PC-3 (cell line): ENCODE measurements at regions not wholly inside any gene's neighbourhood (a gene's known extent, or its start where the extent isn't known, plus 50 kb on each side); places are given as distances from the start of the nearest gene placed in this dataset.

ENCODE experiments used
- ATAC-seq: fragments of 200-7000 bp; cut with Tn5 transposase; 2 replicates; pipeline ENCODE4 v1.9.1; 2020; ENCODE audit warnings: mild to moderate bottlenecking, moderate library complexity
- BruUV-seq: library from RNA; stranded (reverse); fragments of 400-500 nt; replicated peaks from 2 replicates; lab custom pipeline; 2021; lab: Mats Ljungman, UMichigan
- CTCF ChIA-PET: fragments of 300-600 bp; sonication (Branson Sonifier 250); formaldehyde crosslinking; loops from one replicate; lab custom pipeline; 2022; ENCODE audit warnings: antibody characterized with exemption; lab: Charles Lee
- POLR2A ChIA-PET: fragments of 300-600 bp; sonication (Branson Sonifier 250); formaldehyde crosslinking; loops from one replicate; lab custom pipeline; 2022; ENCODE audit warnings: antibody characterized with exemption; ENCODE audit not compliant: unreplicated experiment; lab: Charles Lee
- DNase-seq: peaks from one replicate; pipeline ENCODE4 v3.0.0-alpha.2; 2015
- H2AFZ ChIP-seq: fragments of 300-600 bp; sonication (generic); 2 replicates; pipeline ENCODE4 v1.6.0; 2016; ENCODE audit warnings: antibody characterized with exemption, low read length
- H3F3A ChIP-seq: fragments of 300-600 bp; sonication (generic); one replicate; pipeline ENCODE4 v1.6.0; 2017; ENCODE audit warnings: antibody characterized with exemption, low read length, control low read depth, mild to moderate bottlenecking; ENCODE audit not compliant: unreplicated experiment
- H3K27ac ChIP-seq: fragments of 300-600 bp; sonication (generic); 2 replicates; pipeline ENCODE4 v1.5.1; 2016; ENCODE audit warnings: mild to moderate bottlenecking, low read length
- H3K27me3 ChIP-seq: fragments of 300-600 bp; sonication (generic); 2 replicates; pipeline ENCODE4 v1.6.1; 2016; ENCODE audit warnings: low read length, mixed read lengths
- H3K36me3 ChIP-seq: fragments of 300-600 bp; sonication (generic); 2 replicates; pipeline ENCODE4 v1.6.1; 2016; ENCODE audit warnings: low read depth, mixed run types, low read length, mixed read lengths
- H3K4me1 ChIP-seq: fragments of 300-600 bp; sonication (generic); 2 replicates; pipeline ENCODE4 v1.5.1; 2016; ENCODE audit warnings: low read length; ENCODE audit not compliant: insufficient read depth
- H3K4me2 ChIP-seq: fragments of 300-600 bp; sonication (generic); 2 replicates; pipeline ENCODE4 v1.6.0; 2016; ENCODE audit warnings: low read length
- H3K4me3 ChIP-seq: fragments of 300-600 bp; sonication (generic); 2 replicates; pipeline ENCODE4 v1.5.1; 2016; ENCODE audit warnings: mild to moderate bottlenecking, low read length, mixed read lengths
- H3K79me2 ChIP-seq: fragments of 300-600 bp; sonication (generic); 2 replicates; pipeline ENCODE4 v1.6.1; 2017; ENCODE audit warnings: low read length, mixed read lengths
- H3K9ac ChIP-seq: fragments of 300-600 bp; sonication (generic); 2 replicates; pipeline ENCODE4 v1.6.0; 2016; ENCODE audit warnings: mild to moderate bottlenecking, low read length
- H3K9me2 ChIP-seq: fragments of 300-600 bp; sonication (generic); replicated peaks from 2 replicates; pipeline ENCODE4 v1.6.1; 2016; ENCODE audit warnings: mixed run types, low read length, mixed read lengths
- H3K9me3 ChIP-seq: fragments of 300-600 bp; sonication (generic); 2 replicates; pipeline ENCODE4 v1.6.1; 2016; ENCODE audit warnings: low read length, mixed read lengths
- H4K20me1 ChIP-seq: fragments of 300-600 bp; sonication (generic); 2 replicates; pipeline ENCODE4 v1.6.1; 2016; ENCODE audit warnings: low read length, mixed read lengths
- CTCF ChIP-seq: fragments of 300-600 bp; sonication (generic); conservative IDR thresholded peaks from 2 replicates; pipeline ENCODE4 v1.5.1; 2017; ENCODE audit warnings: antibody characterized with exemption, low read depth, mild to moderate bottlenecking, low read length
- EZH2 ChIP-seq: fragments of 300-600 bp; sonication (generic); IDR thresholded peaks from one replicate; pipeline ENCODE4 v1.6.1; 2017; ENCODE audit warnings: antibody characterized with exemption, mild to moderate bottlenecking, low read length; ENCODE audit not compliant: unreplicated experiment
- EZH2phosphoT487 ChIP-seq: fragments of 300-600 bp; sonication (generic); IDR thresholded peaks from 2 replicates; pipeline ENCODE4 v1.6.1; 2018; ENCODE audit warnings: mild to moderate bottlenecking, antibody characterized with exemption, low read length, borderline replicate concordance
- intact Hi-C: fragments of 100-400 bp; cut with micrococcal nuclease; formaldehyde crosslinking; loops from 2 replicates; pipeline ENCODE4 v1.9.0; 2023

- no peak overlapping the region for H3K9ac ChIP-seq
- ATAC-seq = no peak
- H4K20me1 ChIP-seq = no peaks in the 10 kb centered on the region
- ChIA-PET POLR2A (interaction anchor here (0.7 kb wide), 1 partner anchor 44 kb away, joined by 3 read pairs; no protein-coding TSS in a partner anchor), CTCF (interaction anchor here (1.2 kb wide), 1 partner anchor 1089 kb away, joined by 17 read pairs; no protein-coding TSS in a partner anchor)
- no peaks in the 10 kb centered on the region for H3K4me1 ChIP-seq
- no peak for TF ChIP-seq CTCF
- no peak for TF ChIP-seq EZH2
- TF ChIP-seq EZH2phosphoT487 = no peak
- H2AFZ ChIP-seq = 0 out of 2 replicates have a peak overlapping the region, but pooled peaks have one; percentile 7
- intact Hi-C loops = no loop called here
- no peaks in the 10 kb centered on the region for H3K9me3 ChIP-seq
- H3K27me3 ChIP-seq = 0 out of 2 replicates have a peak, but pooled peaks cover 7% of the 10 kb centered on the region
- no peak for DNase-seq
- no peaks in the 10 kb centered on the region for H3F3A ChIP-seq
- H3K79me2 ChIP-seq = no peaks in the 10 kb centered on the region
- H3K27ac ChIP-seq = no peak overlapping the region
- peaks cover 4% of the 10 kb centered on the region; the same call in 1 of the 2 replicates for H3K36me3 ChIP-seq
- BruUV-seq = no TSS peak
- no peak overlapping the region for H3K4me3 ChIP-seq
- H3K9me2 ChIP-seq = no peaks in the 10 kb centered on the region
- H3K4me2 ChIP-seq = no peak overlapping the region
These were observed 112.0 kb upstream of the MCTP2 start for GRCh38 chr15:94119298-94119811.

- Histone ChIP-seq H4K20me1 (no peaks in the 10 kb centered on the region), H3K27ac (no peak overlapping the region), H3K27me3 (peaks cover 54% of the 10 kb centered on the region), H3K36me3 (no peaks in the 10 kb centered on the region), H2AFZ (no peak overlapping the region), H3K4me1 (no peaks in the 10 kb centered on the region), H3K4me3 (no peak overlapping the region), H3K9me2 (no peaks in the 10 kb centered on the region), H3F3A (no peaks in the 10 kb centered on the region), H3K79me2 (no peaks in the 10 kb centered on the region), H3K9ac (no peak overlapping the region), H3K4me2 (no peak overlapping the region), H3K9me3 (no peaks in the 10 kb centered on the region)
- CTCF ChIA-PET = no interaction called here
- intact Hi-C loops = no loop called here
- ATAC-seq (no peak), DNase-seq (no peak)
- TF ChIP-seq EZH2phosphoT487 = no peak
- no peak for TF ChIP-seq EZH2
- TF ChIP-seq CTCF = no peak
- BruUV-seq = no TSS peak
- POLR2A ChIA-PET = no interaction called here
These were observed 120.8 kb upstream of the MCTP2 start for GRCh38 chr15:94110476-94111130.

- ATAC-seq (no peak), DNase-seq (no peak)
- Histone ChIP-seq H3K4me1 (no peaks in the 10 kb centered on the region), H3K9me2 (no peaks in the 10 kb centered on the region), H3K4me3 (no peak overlapping the region), H3K79me2 (no peaks in the 10 kb centered on the region), H3K9me3 (no peaks in the 10 kb centered on the region), H2AFZ (no peak overlapping the region), H3K36me3 (no peaks in the 10 kb centered on the region), H3F3A (no peaks in the 10 kb centered on the region), H3K27me3 (peaks cover 36% of the 10 kb centered on the region), H3K27ac (no peak overlapping the region), H3K4me2 (no peak overlapping the region), H3K9ac (no peak overlapping the region), H4K20me1 (no peaks in the 10 kb centered on the region)
- intact Hi-C loops = no loop called here
- CTCF ChIA-PET = no interaction called here
- POLR2A ChIA-PET = no interaction called here
- BruUV-seq = no TSS peak
- TF ChIP-seq EZH2phosphoT487 (no peak), EZH2 (no peak), CTCF (no peak)
These were observed 123.7 kb upstream of the MCTP2 start for GRCh38 chr15:94107652-94108051.
